Umbilical cord (tissue), 1 donor: ENCODE measurements at regions not wholly inside any gene's neighbourhood (a gene's known extent, or its start where the extent isn't known, plus 50 kb on each side); places are given as distances from the start of the nearest gene placed in this dataset.
A peak's percentile ranks its signal among the peaks of the same experiment; 100 is the strongest.

Experiments used
- DNase-seq: peaks from one replicate; pipeline ENCODE4 v3.0.0-alpha.2; 2015; ENCODE audit warnings: low spot score

- DNase-seq = no peak
These were observed 161.2 kb upstream of the FSTL4 start for GRCh38 chr5:133773247-133774202.

- no peak for DNase-seq
These were observed 157.5 kb upstream of the FSTL4 start for GRCh38 chr5:133769842-133770241.

GRCh38 chr5:133763744-133764143 is 151.4 kb upstream of the FSTL4 start:
- DNase-seq = no peak

GRCh38 chr5:133761632-133762031 is 149.3 kb upstream of the FSTL4 start:
- DNase-seq = no peak

GRCh38 chr5:133760532-133760931 is 148.2 kb upstream of the FSTL4 start:
- no peak for DNase-seq

GRCh38 chr5:133758641-133759040 is 146.3 kb upstream of the FSTL4 start:
- no peak for DNase-seq

- DNase-seq = no peak
These were observed 145.1 kb upstream of the FSTL4 start for GRCh38 chr5:133757396-133757945.

- no peak for DNase-seq
These were observed 144.4 kb upstream of the FSTL4 start for GRCh38 chr5:133756756-133757155.

GRCh38 chr5:133756036-133756435 is 143.7 kb upstream of the FSTL4 start:
- no peak for DNase-seq

GRCh38 chr5:133754575-133755169 is 142.3 kb upstream of the FSTL4 start:
- DNase-seq = peak; percentile 7

- DNase-seq = no peak
These were observed 141.5 kb upstream of the FSTL4 start for GRCh38 chr5:133753856-133754255.

GRCh38 chr5:133751846-133752245 is 139.5 kb upstream of the FSTL4 start:
- no peak for DNase-seq

- DNase-seq = no peak
These were observed 139.1 kb upstream of the FSTL4 start for GRCh38 chr5:133751421-133751820.

GRCh38 chr5:133750856-133751255 is 138.5 kb upstream of the FSTL4 start:
- no peak for DNase-seq

- DNase-seq = no peak
These were observed 138.0 kb upstream of the FSTL4 start for GRCh38 chr5:133750356-133750755.

- no peak for DNase-seq
These were observed 137.1 kb upstream of the FSTL4 start for GRCh38 chr5:133749331-133749985.

GRCh38 chr5:133746834-133747233 is 134.5 kb upstream of the FSTL4 start:
- DNase-seq = no peak

GRCh38 chr5:133744960-133745308 is 132.6 kb upstream of the FSTL4 start:
- no peak for DNase-seq

GRCh38 chr5:133744051-133744959 is 132.0 kb upstream of the FSTL4 start:
- DNase-seq = no peak

GRCh38 chr5:133742431-133742988 is 130.2 kb upstream of the FSTL4 start:
- no peak for DNase-seq

GRCh38 chr5:133741818-133742355 is 129.5 kb upstream of the FSTL4 start:
- DNase-seq = no peak
